ENCODE measurements at regions not wholly inside any gene's neighbourhood (a gene's known extent, or its start where the extent isn't known, plus 50 kb on each side); places are given as distances from the start of the nearest gene placed in this dataset.
"Not testable (repeated sequence)": the region's sequence is repeated elsewhere in the genome, so short reads cannot be mapped to it uniquely, and the experiment has no call there.

DNA sequence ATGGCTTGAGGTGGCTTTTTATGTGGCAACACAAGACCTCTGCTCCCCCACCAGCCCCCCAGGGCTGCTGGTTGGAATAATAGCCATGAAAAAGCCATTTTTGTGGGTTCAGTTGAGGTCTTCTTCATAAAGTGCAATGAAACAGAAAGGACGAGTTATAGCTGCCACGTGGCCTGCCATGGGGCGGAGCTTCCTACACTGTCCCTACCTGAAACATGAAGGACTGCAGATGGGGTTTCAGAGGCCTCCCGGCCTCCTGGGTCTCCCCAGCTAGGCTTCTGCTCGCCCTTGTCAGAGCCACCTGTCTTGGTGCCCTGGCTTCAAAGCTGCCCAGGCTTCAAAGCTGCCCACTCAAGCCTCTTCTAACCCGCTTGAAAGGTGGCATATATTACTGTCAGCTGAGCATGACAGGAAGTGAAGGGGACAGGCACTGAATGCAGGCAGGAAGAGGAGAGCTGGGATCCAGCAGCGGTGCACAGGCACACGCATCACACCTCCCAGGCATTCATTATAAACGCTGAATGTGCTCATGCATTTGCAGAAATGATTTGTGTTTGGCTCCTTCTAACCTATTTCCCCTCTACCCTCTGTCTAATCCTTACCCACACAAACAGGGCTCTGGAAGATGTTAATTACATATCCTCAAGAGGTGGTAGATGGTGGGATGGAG lies 245.9 kb upstream of the PODXL start:
- DNase-seq (ENCODE audit: low read depth in 2 of 2) = no peak

DNA sequence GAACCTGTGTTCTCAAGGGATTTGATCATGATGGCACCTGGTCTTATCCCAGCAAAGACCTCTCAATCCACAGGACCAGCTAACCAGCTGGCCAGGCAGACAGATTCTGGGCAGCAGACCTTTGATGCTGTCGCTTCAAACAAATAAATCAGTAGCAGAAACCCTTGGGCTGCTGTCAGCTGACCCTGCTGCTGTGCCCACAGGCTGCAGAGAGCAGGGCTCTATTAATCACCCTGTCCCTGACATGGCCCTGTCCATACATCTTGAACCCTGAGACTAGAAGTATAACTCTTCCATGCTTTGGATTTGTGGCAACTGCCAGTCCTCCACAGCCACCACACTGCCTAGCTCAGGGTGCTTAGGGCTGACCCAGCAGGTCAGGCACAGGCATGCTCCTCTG lies 244.1 kb upstream of the PODXL start:
- no peak for DNase-seq (ENCODE audit: low read depth in 2 of 2)

DNA sequence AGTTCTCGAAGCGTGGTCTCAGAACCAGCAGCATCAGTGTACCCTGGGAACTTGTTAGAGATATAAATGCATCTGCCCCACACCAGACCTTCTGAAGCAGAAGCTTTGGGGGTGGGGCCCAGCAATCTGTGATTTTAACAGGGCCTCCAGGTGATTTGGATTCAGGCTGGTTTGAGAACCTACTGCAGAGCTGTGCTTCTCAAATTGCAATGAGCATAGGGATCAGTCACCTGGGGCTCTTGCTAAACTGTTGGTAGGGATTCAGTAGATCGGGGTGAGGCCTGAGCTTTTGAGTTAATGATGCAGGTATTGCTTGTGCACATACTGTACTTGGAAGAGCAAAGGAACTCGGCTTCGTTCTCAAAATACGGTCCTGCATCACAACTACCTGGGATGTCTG lies 243.6 kb upstream of the PODXL start:
- no peak for DNase-seq (ENCODE audit: low read depth in 2 of 2)

DNA sequence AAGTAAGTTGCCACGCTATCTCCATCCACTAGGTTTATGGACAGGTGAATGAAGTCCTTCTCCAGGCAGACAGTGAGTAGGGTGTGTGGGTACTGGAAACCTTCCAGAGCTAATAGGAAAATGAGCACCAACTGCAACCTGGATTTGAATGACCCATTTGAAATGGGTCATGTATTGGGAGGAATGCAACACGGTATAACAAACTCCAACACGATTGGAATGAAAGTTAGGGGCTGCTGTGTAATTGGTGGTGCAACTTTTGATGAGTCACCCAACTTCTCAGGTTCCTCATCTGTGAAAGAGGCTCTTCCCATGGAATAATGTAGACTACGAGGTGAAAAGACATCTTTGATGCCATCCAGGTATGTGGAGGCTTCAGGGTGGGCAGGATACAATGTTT lies 241.4 kb upstream of the PODXL start:
- no peak for DNase-seq (ENCODE audit: low read depth in 2 of 2)

DNA sequence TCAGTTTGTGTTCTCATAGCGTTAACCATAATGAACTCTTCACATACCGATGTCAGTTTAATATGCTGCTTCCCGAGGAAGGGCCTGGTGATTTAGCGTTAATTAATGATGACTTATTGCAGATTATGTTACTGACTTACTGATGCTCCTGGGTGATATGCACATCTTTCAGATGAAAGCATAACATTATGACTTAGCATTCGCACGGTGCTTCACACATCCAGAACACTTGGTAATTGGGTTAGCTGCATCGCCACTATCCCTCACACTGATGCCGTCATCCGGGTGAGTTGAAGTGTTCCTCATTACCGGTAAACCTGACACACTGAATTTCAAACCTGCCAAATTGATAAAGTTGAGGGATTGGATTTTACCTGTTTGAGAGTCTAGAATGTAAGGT lies 239.0 kb upstream of the PODXL start:
- no peak for DNase-seq (ENCODE audit: low read depth in 2 of 2)

DNA sequence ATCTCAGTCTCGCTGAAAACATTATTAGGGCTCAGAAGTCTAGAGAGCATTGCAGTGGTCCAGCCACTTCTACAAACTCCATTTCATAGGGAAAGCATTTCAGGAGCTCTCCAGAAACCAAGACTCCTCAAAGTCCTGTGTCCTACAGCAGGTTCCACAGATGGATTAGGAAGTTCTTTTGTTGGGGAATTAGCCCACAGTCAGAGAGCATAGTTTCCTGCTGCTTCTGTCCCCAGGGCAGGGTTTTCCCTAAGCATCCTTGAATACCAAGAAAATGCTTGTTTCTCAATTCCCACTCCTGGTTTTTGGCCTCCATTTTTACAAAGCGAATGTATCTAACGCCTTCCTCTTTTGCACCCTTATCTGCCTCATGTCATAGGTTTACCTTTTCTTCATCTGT lies 235.9 kb upstream of the PODXL start:
- DNase-seq (ENCODE audit: low read depth in 2 of 2) = no peak

DNA sequence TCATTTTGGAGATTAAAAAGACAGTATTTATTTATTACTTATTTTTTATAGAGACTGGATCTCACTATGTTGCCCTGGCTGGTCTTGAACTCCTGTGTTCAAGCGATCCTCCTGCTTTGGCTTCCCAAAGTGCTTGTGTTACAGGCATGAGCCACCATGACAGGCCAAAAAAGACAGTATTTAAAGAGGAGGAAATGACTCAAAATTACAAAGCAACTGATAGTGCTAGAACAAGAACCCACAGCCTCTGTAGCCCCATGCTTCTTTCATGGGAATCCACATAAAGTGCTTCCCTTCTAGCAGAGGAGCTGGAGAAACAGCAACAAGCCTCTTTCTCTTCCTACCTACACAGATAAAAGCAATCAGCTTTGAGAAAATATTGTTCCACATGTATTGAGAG lies 230.7 kb upstream of the PODXL start:
- DNase-seq (ENCODE audit: low read depth in 2 of 2) = no peak

DNA sequence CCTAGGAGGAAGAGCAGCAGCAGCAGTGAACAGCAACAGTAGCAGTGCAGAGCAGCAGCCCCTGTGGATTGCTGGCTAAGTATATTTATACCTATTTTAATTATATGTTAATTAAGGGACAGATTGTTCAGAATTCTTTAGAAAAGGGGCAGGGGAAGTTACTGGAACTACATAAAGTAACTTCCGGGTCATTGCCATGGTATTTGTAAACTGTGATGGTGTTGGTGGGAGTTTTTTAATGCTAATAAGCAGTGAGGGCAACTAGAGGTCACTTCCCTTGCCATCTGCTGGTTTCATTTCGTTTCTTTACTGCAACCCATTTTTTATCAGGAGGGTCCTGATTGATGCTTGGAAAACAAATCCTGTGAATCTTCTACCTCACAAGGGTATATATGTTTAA lies 229.8 kb upstream of the PODXL start:
- no peak for DNase-seq (ENCODE audit: low read depth in 2 of 2)

DNA sequence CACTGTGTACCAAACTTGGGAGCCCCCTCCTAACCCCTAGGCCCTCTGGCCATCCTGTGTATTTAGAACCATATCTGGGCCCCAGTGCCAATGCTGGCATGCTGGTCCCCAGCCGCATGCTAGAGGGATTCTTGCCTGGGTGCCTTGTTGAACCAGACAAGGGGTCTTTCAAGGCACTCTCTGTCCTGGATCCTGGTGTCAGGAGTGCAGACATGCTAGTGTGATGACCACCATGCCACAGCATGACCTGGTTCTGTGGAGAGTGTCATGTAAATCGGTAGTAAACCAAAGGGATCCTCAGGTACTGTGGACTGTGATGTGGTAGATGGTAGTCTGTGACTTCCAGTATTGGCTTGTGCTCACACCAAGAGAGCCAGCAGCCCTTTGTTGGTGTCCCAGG lies 222.2 kb upstream of the PODXL start:
- no peak for DNase-seq (ENCODE audit: low read depth in 2 of 2)

DNA sequence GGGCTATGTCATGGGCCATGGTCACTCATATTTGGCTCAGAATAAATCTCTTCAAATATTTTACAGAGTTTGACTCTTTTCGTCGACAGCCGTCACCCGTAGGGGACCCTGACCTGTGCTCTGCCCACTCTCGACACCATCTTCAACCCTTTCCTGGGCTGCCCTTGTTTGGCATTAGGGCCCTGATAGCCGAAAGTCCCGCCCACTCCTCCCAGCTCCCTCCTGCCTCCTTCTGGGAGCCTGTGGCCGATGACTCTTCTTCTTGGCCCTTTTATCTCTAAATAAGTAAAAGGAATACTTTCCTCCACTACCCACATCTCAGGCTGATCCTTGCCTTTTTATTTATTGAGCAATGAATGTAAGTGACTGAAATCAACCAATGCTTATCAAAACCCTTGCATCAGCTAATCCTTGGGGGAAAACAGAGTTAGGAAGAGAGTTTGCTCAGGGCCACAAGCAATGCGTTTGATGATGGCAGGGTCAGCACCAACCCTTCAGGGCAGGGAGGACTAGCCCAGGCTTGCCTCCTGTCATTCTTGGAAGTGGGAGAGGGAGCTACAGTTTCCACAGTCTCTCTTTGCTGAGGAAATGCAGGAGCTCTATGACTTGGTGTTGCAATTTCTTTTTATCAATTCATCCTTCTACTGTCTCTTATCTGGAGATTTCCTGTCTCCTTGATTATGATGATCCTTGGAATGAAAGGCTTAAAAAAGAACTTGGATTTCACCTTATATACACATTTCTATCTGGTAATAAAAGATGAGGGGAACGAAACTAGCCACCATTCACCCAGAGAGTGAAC lies 218.2 kb upstream of the PODXL start:
- DNase-seq (ENCODE audit: low read depth in 2 of 2) = no peak

DNA sequence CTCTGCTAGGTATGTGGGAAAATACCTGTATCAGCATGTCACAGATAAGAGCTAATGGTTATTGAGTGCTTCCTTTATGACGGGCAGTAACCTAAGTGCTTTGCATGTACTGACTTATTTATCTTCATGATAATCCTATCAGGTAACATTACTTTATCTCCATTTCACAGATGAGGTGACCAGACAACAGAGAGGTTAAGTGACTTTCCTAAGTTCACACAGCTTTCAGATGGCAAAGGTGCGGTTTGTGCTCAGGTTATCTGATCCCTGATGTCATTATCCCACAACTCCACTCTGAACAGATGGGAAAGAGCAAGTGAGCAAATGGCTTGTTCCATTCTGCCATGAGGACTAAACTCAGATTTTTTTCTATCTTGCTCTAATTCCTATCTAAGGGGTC lies 217.0 kb upstream of the PODXL start:
- no peak for DNase-seq (ENCODE audit: low read depth in 2 of 2)

DNA sequence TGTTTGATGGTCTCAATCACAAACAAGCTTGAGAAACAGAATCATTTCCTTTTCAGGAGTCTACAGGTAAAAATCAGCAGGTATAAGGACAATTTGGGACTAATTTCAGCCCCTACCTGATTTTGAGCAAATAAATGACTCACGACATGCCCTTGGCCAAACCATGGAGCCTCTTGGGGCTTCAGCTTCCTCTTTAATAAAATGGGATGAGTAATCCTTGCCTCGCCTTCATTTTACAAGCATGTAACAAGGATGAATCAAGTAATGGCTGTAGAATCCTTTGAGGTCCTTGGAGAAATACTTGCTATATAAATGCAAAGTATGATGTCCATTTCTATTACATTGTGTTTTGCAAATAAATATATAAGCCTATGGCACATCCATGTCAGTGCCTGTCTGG lies 212.8 kb upstream of the PODXL start:
- no peak for DNase-seq (ENCODE audit: low read depth in 2 of 2)

DNA sequence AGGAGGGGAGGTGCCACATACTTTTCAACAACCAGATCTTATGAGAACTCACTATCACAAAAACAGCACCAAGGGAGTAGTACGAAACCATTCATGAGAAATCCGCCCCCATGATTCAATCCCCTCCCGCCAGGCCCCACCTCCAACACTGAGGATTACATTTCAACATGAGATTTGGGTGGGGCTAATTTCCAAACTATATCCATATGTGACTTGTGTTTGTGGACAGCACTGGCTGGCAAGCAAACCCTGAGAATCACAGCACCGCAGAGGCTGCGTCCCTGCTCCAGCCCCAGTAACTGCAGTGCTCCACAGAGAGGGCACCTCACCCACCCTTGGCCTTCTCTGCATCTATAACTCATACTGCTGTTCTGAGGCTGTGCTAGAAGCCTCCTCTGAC lies 211.2 kb upstream of the PODXL start:
- DNase-seq (ENCODE audit: low read depth in 2 of 2) = no peak

DNA sequence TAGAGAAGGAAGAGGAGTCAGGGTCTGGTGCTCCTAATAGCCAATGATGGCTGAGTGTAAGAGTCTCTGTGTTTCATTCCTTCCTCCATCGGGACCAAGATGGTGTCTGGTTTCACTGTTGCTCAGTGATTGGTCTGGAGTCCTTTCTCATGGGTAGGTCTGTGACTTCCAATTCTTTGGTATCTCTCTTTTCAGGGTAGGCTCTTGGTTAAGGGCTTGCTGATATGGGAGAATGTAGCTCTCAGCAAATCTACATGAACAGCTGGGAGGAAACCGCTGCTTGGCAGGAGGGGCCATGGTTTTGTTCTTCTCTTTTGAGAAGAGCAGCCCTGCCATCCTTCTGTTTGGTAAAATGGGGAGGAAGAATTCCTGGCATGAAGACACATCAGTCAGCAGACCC lies 209.1 kb upstream of the PODXL start:
- no peak for DNase-seq (ENCODE audit: low read depth in 2 of 2)

DNA sequence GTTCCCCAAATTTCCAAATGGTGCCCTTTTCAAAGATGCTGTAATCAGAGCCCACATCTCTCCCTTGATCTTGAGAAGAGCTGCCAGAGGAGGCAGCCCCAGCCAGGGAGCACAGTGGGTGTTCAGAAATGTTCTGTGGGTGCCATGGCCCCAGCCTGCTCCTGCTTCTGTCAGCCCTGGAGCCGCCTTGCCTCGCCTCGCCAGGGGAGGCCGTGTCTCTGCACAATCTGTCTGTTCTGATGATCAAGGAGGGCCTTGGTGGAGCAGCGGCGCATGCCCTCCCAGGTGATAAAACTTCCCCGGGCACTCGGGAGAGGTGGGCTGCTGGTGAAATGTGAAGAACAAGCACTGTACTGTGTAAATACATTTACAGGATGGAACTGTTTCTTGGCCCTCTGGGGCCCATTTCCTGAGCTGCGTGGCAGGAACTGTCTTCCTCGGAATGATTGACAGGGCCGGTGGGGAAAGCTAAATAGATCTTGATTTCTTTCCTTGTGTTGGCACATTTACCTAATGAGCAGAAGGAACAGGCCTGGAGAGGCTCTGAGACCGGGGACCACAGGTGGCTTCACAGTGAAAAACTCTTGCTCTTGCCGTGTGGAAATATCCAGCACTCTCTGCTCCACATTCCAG lies 207.8 kb upstream of the PODXL start:
- no peak for DNase-seq (ENCODE audit: low read depth in 2 of 2)

DNA sequence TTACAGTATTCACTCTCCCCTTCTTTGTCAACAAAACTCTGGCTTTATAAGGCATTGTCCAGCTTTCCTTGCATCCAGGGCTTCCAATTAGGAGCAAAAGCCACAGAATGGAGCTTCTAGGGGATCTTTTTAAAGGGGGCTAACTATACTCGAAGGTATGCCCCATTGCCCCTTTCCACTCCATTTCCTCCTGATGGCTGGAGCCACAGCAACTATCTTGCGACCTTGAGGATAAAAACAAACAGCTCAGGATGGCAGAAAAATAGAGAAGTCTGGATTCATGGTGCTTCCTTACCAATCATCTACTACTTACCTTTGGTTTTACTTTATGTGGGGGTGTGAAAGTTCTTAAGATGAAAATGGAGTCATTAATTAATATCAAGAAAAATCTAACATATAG lies 206.3 kb upstream of the PODXL start:
- DNase-seq (ENCODE audit: low read depth in 2 of 2) = no peak

DNA sequence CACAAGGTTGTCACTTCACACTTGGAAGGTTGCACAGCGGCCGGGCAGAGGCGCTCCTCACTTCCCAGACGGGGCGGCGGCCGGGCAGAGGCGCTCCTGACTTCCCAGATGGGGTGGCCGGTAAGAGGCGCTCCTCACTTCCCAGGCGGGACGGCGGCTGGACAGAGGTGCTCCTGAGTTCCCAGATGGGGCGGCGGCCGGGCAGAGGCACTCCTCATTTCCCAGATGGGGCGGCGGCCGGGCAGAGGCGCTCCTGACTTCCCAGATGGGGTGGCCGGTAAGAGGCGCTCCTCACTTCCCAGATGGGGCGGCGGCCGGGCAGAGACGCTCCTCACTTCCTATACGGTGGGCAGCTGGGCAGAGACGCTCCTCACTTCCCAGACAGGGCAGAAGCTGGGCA lies 199.4 kb upstream of the PODXL start:
- not testable (repeated sequence) for DNase-seq (ENCODE audit: low read depth in 2 of 2)

DNA sequence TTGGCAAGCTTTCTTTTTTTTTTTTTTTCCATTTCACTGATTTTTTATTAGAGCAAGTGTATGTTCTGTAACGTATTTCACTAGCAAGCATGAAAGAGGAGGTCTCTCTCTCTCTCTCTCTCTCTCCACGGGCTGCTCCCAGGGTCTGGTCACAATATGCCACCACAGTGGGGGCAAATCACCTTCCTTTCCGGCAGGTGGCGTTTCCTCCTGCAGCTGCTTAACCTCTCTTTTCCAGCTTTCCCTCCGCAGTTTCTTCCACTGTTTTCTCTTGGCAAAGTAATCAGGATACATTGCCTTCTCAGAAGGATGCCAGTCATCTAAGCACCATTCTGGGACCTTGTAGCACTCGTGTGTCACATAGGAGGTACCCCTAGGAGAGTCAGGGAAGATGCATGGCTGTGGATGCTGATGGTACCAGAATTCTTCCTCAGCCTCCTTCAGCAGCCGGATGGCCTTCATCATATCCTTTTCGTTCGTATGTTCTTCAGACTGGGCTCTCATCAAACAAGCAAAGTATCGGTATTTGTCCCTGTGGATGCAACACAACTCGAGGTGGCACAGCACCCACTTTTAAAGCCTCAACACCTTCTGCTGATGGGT lies 197.3 kb upstream of the PODXL start:
- no peak for DNase-seq (ENCODE audit: low read depth in 2 of 2)

DNA sequence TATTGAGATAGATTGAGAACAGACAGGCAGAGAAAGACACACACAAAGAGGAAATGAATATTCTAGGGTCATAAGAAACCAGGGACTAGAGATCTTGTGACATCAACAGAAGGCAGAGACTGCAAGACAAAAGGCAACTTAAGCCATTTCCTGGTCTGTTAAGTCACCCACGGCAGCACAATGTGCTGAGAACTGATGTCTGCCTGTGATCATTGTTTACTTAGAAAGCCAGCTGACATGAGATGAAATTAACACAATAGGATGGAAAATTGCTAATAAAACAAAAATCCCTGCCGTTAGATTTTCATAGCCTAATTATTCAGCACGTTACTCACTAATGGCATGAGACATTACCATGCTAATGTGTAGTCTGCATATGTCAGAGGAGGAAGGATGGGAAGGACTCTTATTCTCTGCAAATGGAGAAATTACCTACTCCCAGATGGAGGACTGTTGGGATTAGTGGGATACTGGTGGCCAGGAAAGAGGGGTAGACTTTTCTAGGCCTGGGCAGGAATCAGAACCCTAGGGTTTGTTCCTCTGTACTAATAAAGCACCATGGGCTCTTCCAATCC lies 191.3 kb upstream of the PODXL start:
- DNase-seq (ENCODE audit: low read depth in 2 of 2) = no peak

DNA sequence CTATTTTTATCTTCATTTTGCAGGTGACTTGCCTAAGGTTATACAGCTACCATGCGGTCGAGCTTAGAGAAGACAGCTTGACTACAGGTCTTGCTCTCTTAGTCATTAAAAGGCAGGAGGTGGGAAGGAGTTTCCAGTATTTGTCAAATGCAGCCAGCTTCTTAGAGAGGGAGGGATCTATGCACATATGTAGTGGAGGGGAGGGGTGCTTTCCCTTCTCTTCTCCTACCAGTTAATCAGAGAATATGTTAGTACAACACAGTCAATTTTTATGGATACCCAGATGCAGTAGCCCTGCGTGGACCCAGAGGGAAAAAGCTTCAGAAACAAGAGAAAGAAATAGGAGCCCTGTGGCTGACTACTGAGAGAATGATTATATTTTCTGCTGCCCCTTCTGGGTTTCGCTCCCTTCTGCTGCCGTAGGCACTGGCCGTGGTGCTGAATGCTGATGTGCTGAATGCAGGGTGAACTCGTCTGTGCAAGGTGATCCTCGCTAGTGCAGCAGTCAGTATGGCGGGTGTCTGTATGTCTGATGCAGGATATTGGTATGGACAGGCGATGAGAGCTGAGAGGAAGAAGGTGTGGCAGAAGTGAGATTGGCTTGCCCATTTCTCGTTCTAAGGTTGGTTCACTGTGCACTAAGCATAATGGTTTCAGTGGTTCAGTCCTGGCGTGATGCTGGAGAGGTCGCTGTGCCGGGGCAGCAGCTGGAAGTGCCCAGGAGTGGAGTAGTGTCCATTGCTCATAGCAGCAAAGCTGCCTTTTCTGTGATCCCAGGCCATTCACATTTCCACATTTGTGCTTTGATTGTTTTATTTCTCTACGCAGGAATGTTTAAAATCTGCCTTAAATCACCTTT lies 189.2 kb upstream of the PODXL start:
- DNase-seq (ENCODE audit: low read depth in 2 of 2) = no peak

DNA sequence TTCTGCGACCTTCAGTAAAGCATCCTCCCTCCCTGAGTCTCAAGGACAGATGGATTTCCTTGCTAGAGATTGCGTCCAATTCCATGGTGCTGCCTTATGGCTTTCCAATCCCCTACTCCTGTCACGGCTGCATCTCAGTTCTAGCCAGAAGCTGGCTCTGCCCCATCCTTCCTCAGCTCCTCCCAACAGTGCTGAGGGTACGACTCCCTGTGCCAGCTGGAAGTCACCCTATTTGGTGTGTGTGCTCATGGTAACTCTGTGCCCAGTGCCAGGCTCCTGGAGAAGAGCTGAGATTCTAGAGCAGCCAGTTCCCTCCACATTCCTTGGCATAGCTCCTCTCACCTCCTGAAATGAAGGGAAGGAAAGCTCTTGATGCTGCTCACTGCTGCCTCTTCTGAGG lies 185.0 kb upstream of the PODXL start:
- no peak for DNase-seq (ENCODE audit: low read depth in 2 of 2)
